ENCODE measurements at regions not wholly inside any gene's neighbourhood (a gene's known extent, or its start where the extent isn't known, plus 50 kb on each side); places are given as distances from the start of the nearest gene placed in this dataset.

DNA sequence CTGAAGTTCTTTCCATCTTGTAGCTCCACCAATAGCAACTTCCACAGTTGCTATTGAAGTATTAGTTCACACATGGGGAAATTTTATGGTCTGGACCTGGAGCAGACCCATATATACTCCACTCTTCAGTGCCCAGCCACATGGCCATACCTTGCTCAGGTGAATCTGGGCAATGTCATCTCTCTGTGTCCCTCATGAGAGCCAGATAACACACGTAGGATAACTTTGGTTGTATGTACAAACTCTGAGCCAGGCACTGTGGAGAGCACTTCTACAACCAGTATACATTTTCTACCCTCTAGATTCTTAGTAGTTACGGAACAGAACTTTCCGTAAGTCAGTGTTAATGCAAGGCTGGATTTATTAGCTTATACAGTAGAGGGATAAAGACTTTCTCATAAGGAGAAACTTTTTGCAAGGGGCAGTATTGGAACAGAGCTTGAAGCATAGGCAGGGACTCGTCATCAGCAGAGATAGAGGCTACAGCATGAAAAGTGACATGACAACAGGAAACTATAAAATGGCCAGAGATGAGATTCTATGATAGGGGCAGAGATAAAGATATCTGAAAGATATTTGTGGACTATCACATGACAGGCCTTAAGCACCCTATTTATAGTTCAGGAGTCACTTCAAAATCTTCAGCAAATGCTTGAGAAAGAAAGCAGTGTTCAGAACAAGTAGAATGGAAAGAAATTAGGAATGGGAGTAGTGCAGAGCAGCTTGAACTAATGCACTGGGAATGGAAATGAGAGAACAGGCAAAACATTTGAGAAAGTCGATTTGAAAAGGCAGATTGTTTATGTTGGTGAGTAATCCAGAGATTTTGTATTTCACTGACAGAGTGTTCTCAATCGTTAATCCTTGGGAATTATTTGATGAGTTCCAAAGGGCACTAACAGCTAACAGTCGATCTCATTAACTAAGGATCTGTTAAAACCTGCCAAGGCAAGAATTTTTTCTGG lies 481.8 kb downstream of the USP25 start:
- no peak overlapping the region for H3K18ac ChIP-seq (ENCODE audit: low read length)

DNA sequence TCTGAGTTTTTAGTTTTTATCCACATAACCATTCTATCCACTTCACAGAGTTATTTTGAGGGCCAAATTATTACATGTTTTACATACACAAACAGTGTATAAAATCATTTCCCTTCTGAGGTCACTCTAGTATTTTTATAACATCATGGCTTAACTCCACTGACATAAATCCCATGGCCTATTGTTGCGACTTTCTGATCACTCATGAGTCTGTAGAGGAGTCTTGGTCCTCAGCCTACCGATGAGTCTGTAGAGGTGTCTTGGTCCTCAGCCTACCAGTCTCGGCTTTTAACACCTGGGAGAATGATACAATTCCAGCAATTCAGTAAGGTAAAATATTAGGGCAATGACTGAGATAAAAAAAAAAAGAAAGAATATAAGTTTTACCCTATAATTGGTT lies 483.7 kb downstream of the USP25 start:
- H2BK5ac ChIP-seq (ENCODE audit: low read depth, low read length, poor library complexity) = no peak overlapping the region
- no peak overlapping the region for H3K4me2 ChIP-seq (ENCODE audit: low read length)
- H2AFZ ChIP-seq (ENCODE audit: insufficient read depth, low read length, poor library complexity) = no peak overlapping the region
- H4K91ac ChIP-seq (ENCODE audit: low read depth, low read length) = no peak overlapping the region
- no peak overlapping the region for H3K14ac ChIP-seq (ENCODE audit: low read length)
- no peak overlapping the region for H2BK12ac ChIP-seq (ENCODE audit: low read length)
- H3K79me1 ChIP-seq (ENCODE audit: low read length) = no peaks in the 10 kb centered on the region
- H3K18ac ChIP-seq (ENCODE audit: low read length) = no peak overlapping the region
- H3K27me3 ChIP-seq (ENCODE audit: insufficient read depth, low read length) = no peaks in the 10 kb centered on the region
- H3K4me1 ChIP-seq (ENCODE audit: control insufficient read depth in 1 of 2, insufficient read depth in 2 of 2, low read length in 2 of 2) = no peaks in the 10 kb centered on the region
- DNase-seq = no peak
- no peak overlapping the region for H2BK120ac ChIP-seq (ENCODE audit: insufficient read depth, low read length, poor library complexity)
- H3K23ac ChIP-seq (ENCODE audit: low read length) = no peak overlapping the region
- no peak overlapping the region for H3K4ac ChIP-seq (ENCODE audit: low read depth, low read length)
- no peak overlapping the region for H4K8ac ChIP-seq (ENCODE audit: low read depth, low read length)
- H3K27ac ChIP-seq (ENCODE audit: low read depth, low read length) = no peak overlapping the region
- H3K9ac ChIP-seq (ENCODE audit: low read length) = no peak overlapping the region
- H4K12ac ChIP-seq (ENCODE audit: low read depth, low read length) = no peak overlapping the region
- no peaks in the 10 kb centered on the region for H3K79me2 ChIP-seq (ENCODE audit: control insufficient read depth, insufficient read depth, low read length, poor library complexity)
- no CpG with 5 or more reads among the region's 3 CpGs for WGBS (ENCODE audit: extremely low coverage, insufficient coverage, insufficient read length)
- H3K4me3 ChIP-seq (ENCODE audit: low read depth, low read length) = no peak overlapping the region
- H3K9me3 ChIP-seq (ENCODE audit: insufficient read depth, low read depth, low read length) = no peaks in the 10 kb centered on the region
- H3K36me3 ChIP-seq (ENCODE audit: control insufficient read depth in 1 of 2, insufficient read depth in 2 of 2, low read length in 2 of 2) = no peaks in the 10 kb centered on the region
- no peak overlapping the region for H2AK5ac ChIP-seq (ENCODE audit: low read length)

More for the DNA sequence above, 481.8 kb downstream of the USP25 start:
- DNase-seq = no peak
- H4K12ac ChIP-seq (ENCODE audit: low read depth, low read length) = no peak overlapping the region
- no peaks in the 10 kb centered on the region for H3K27me3 ChIP-seq (ENCODE audit: insufficient read depth, low read length)
- H3K14ac ChIP-seq (ENCODE audit: low read length) = no peak overlapping the region
- no peak overlapping the region for H3K9ac ChIP-seq (ENCODE audit: low read length)
- WGBS (ENCODE audit: extremely low coverage, insufficient coverage, insufficient read length) = no CpG with 5 or more reads among the region's 7 CpGs
- no peak overlapping the region for H3K23ac ChIP-seq (ENCODE audit: low read length)
- no peaks in the 10 kb centered on the region for H3K79me1 ChIP-seq (ENCODE audit: low read length)
- no peak overlapping the region for H2BK120ac ChIP-seq (ENCODE audit: insufficient read depth, low read length, poor library complexity)
- H3K36me3 ChIP-seq (ENCODE audit: control insufficient read depth in 1 of 2, insufficient read depth in 2 of 2, low read length in 2 of 2) = no peaks in the 10 kb centered on the region
- H3K79me2 ChIP-seq (ENCODE audit: control insufficient read depth, insufficient read depth, low read length, poor library complexity) = no peaks in the 10 kb centered on the region
- no peak overlapping the region for H2BK5ac ChIP-seq (ENCODE audit: low read depth, low read length, poor library complexity)
- no peak overlapping the region for H3K4ac ChIP-seq (ENCODE audit: low read depth, low read length)
- no peak overlapping the region for H2AFZ ChIP-seq (ENCODE audit: insufficient read depth, low read length, poor library complexity)
- H3K27ac ChIP-seq (ENCODE audit: low read depth, low read length) = no peak overlapping the region
- no peak overlapping the region for H2AK5ac ChIP-seq (ENCODE audit: low read length)
- no peak overlapping the region for H4K91ac ChIP-seq (ENCODE audit: low read depth, low read length)
- no peaks in the 10 kb centered on the region for H3K4me1 ChIP-seq (ENCODE audit: control insufficient read depth in 1 of 2, insufficient read depth in 2 of 2, low read length in 2 of 2)
- H2BK12ac ChIP-seq (ENCODE audit: low read length) = no peak overlapping the region
- no peaks in the 10 kb centered on the region for H3K9me3 ChIP-seq (ENCODE audit: insufficient read depth, low read depth, low read length)
- no peak overlapping the region for H3K4me3 ChIP-seq (ENCODE audit: low read depth, low read length)
- no peak overlapping the region for H3K4me2 ChIP-seq (ENCODE audit: low read length)
- no peak overlapping the region for H4K8ac ChIP-seq (ENCODE audit: low read depth, low read length)

DNA sequence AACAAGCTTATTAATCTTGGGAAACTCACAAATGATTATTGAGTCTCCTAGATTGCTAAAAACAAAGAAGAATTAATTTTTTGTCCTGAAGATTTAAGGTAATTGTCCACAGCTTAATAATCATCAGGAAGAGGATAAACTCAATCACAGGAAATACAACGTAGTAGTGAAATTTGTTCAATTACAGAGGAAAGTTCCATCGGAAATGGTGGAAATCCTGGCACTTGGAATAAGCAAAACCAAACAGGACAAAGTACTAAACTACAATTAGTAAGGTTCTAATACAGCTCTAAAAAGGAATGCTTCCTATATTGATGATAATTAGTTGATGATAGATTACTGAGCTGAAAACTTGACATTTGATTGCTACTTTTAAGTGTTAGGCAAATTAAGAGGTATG lies 485.4 kb downstream of the USP25 start:
- H2AK5ac ChIP-seq (ENCODE audit: low read length) = no peak overlapping the region
- no peak overlapping the region for H2BK12ac ChIP-seq (ENCODE audit: low read length)
- H3K4me3 ChIP-seq (ENCODE audit: low read depth, low read length) = no peak overlapping the region
- H3K27me3 ChIP-seq (ENCODE audit: insufficient read depth, low read length) = no peaks in the 10 kb centered on the region
- H3K14ac ChIP-seq (ENCODE audit: low read length) = no peak overlapping the region
- H4K8ac ChIP-seq (ENCODE audit: low read depth, low read length) = no peak overlapping the region
- H2AFZ ChIP-seq (ENCODE audit: insufficient read depth, low read length, poor library complexity) = no peak overlapping the region
- no peak overlapping the region for H4K91ac ChIP-seq (ENCODE audit: low read depth, low read length)
- H3K36me3 ChIP-seq (ENCODE audit: control insufficient read depth in 1 of 2, insufficient read depth in 2 of 2, low read length in 2 of 2) = no peaks in the 10 kb centered on the region
- H4K12ac ChIP-seq (ENCODE audit: low read depth, low read length) = no peak overlapping the region
- H2BK5ac ChIP-seq (ENCODE audit: low read depth, low read length, poor library complexity) = no peak overlapping the region
- H3K27ac ChIP-seq (ENCODE audit: low read depth, low read length) = no peak overlapping the region
- no peaks in the 10 kb centered on the region for H3K4me1 ChIP-seq (ENCODE audit: control insufficient read depth in 1 of 2, insufficient read depth in 2 of 2, low read length in 2 of 2)
- no peak overlapping the region for H3K9ac ChIP-seq (ENCODE audit: low read length)
- no peak overlapping the region for H3K4ac ChIP-seq (ENCODE audit: low read depth, low read length)
- no peaks in the 10 kb centered on the region for H3K79me2 ChIP-seq (ENCODE audit: control insufficient read depth, insufficient read depth, low read length, poor library complexity)
- no peak for DNase-seq
- no peaks in the 10 kb centered on the region for H3K79me1 ChIP-seq (ENCODE audit: low read length)
- no peak overlapping the region for H3K23ac ChIP-seq (ENCODE audit: low read length)
- H3K18ac ChIP-seq (ENCODE audit: low read length) = no peak overlapping the region
- H3K4me2 ChIP-seq (ENCODE audit: low read length) = no peak overlapping the region
- no peak overlapping the region for H2BK120ac ChIP-seq (ENCODE audit: insufficient read depth, low read length, poor library complexity)
- H3K9me3 ChIP-seq (ENCODE audit: insufficient read depth, low read depth, low read length) = no peaks in the 10 kb centered on the region
- no CpG with 5 or more reads among the region's 2 CpGs for WGBS (ENCODE audit: extremely low coverage, insufficient coverage, insufficient read length)

DNA sequence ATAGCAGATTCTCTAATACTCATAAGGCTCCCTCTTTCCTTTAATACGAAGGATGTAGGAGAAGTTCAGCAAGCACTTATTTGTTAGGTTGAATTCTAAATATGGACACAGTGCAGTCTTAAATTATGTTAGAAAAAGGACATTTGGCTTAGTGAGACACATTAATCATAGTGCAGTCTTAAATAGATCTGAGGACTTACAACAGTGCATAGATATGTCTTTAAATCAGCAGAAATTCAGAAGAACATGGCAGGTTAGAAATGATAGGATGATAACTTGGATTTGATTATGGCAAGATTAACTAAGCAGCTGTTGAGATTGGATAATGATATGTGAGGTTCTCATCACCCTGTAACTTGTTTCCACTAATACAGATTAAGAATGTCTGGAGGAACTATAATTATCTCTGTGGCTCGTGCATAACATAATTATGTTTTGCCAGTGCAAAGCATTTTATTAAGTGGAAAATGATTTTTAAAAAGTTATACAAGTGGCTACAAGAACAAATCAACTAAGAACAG lies 485.9 kb downstream of the USP25 start:
- no peaks in the 10 kb centered on the region for H3K79me1 ChIP-seq (ENCODE audit: low read length)
- no peaks in the 10 kb centered on the region for H3K36me3 ChIP-seq (ENCODE audit: control insufficient read depth in 1 of 2, insufficient read depth in 2 of 2, low read length in 2 of 2)
- no peaks in the 10 kb centered on the region for H3K79me2 ChIP-seq (ENCODE audit: control insufficient read depth, insufficient read depth, low read length, poor library complexity)
- H3K18ac ChIP-seq (ENCODE audit: low read length) = no peak overlapping the region
- no peaks in the 10 kb centered on the region for H3K4me1 ChIP-seq (ENCODE audit: control insufficient read depth in 1 of 2, insufficient read depth in 2 of 2, low read length in 2 of 2)
- H3K27me3 ChIP-seq (ENCODE audit: insufficient read depth, low read length) = no peaks in the 10 kb centered on the region
- no peak overlapping the region for H2AK5ac ChIP-seq (ENCODE audit: low read length)
- no peak overlapping the region for H3K4me2 ChIP-seq (ENCODE audit: low read length)
- H3K4me3 ChIP-seq (ENCODE audit: low read depth, low read length) = no peak overlapping the region
- H3K23ac ChIP-seq (ENCODE audit: low read length) = no peak overlapping the region
- H3K14ac ChIP-seq (ENCODE audit: low read length) = no peak overlapping the region
- H2AFZ ChIP-seq (ENCODE audit: insufficient read depth, low read length, poor library complexity) = no peak overlapping the region
- no peak overlapping the region for H2BK5ac ChIP-seq (ENCODE audit: low read depth, low read length, poor library complexity)
- no peak overlapping the region for H3K4ac ChIP-seq (ENCODE audit: low read depth, low read length)
- no peak overlapping the region for H3K27ac ChIP-seq (ENCODE audit: low read depth, low read length)
- H4K91ac ChIP-seq (ENCODE audit: low read depth, low read length) = no peak overlapping the region
- no peak overlapping the region for H2BK120ac ChIP-seq (ENCODE audit: insufficient read depth, low read length, poor library complexity)
- no CpG with 5 or more reads among the region's 2 CpGs for WGBS (ENCODE audit: extremely low coverage, insufficient coverage, insufficient read length)
- H4K8ac ChIP-seq (ENCODE audit: low read depth, low read length) = no peak overlapping the region
- no peak overlapping the region for H3K9ac ChIP-seq (ENCODE audit: low read length)
- DNase-seq = no peak
- no peaks in the 10 kb centered on the region for H3K9me3 ChIP-seq (ENCODE audit: insufficient read depth, low read depth, low read length)
- no peak overlapping the region for H4K12ac ChIP-seq (ENCODE audit: low read depth, low read length)
- H2BK12ac ChIP-seq (ENCODE audit: low read length) = no peak overlapping the region
